Endothelial cell of umbilical vein (primary cell): ENCODE measurements at regions not wholly inside any gene's neighbourhood (a gene's known extent, or its start where the extent isn't known, plus 50 kb on each side); places are given as distances from the start of the nearest gene placed in this dataset.
"Not testable (repeated sequence)": the region's sequence is repeated elsewhere in the genome, so short reads cannot be mapped to it uniquely, and the experiment has no call there.

Experiments
- BruUV-seq: library from RNA; stranded (reverse); fragments of 400-500 nt; replicated peaks from 2 replicates; lab custom pipeline; 2021; lab: Mats Ljungman, UMichigan
- CTCF ChIA-PET: fragments of 300-600, 350-600 bp; sonication (Branson Sonifier 250); formaldehyde crosslinking; loops from one replicate; lab custom pipeline; 2021; ENCODE audit warnings: antibody characterized with exemption, inconsistent platforms; lab: Charles Lee
- POLR2A ChIA-PET: fragments of 300-600, 350-600 bp; sonication (Branson Sonifier 250); formaldehyde crosslinking; loops from one replicate; lab custom pipeline; 2021; ENCODE audit warnings: antibody characterized with exemption, inconsistent platforms; lab: Charles Lee
- DNase-seq: peaks from one replicate; pipeline ENCODE4 v3.0.0-alpha.2; 2011; ENCODE audit warnings: low read depth, low spot score
- FAIRE-seq: peaks from 2 replicates; lab custom pipeline; 2011; peaks lifted over from hg19 to GRCh38; lab: Jason Lieb, UNC
- H2AFZ ChIP-seq: 2 replicates; pipeline ENCODE4 v1.6.0; 2012; ENCODE audit warnings: low read depth, low read length, control low read depth, inconsistent platforms
- H3K27ac ChIP-seq: 2 replicates; pipeline ENCODE4 v1.5.1; 2011; ENCODE audit warnings: low read depth, mild to moderate bottlenecking, control low read depth, low read length, moderate library complexity; ENCODE audit not compliant: insufficient read depth
- H3K27me3 ChIP-seq, 2 experiments: 2 replicates each; pipeline versions ENCODE4 v1.6.0 to v1.6.1; 2011; ENCODE audit warnings: low read length in 2 of 2, mixed read lengths in 1 of 2; ENCODE audit not compliant: control insufficient read depth in 2 of 2, insufficient read depth in 2 of 2
- H3K36me3 ChIP-seq, 2 experiments: 2 replicates in 1 of 2; 3 replicates in 1 of 2; pipeline ENCODE4 v1.5.1; 2011; ENCODE audit warnings: low read length in 2 of 2, mild to moderate bottlenecking in 1 of 2, moderate library complexity in 1 of 2; ENCODE audit not compliant: control insufficient read depth in 2 of 2, insufficient read depth in 2 of 2; ENCODE audit errors: extremely low read depth in 1 of 2
- H3K4me1 ChIP-seq: 3 replicates; pipeline ENCODE4 v1.5.1; 2011; ENCODE audit warnings: mild to moderate bottlenecking, low read length; ENCODE audit not compliant: control insufficient read depth, insufficient read depth; ENCODE audit errors: extremely low read depth
- H3K4me2 ChIP-seq: 2 replicates; pipeline ENCODE4 v1.6.1; 2011; ENCODE audit warnings: low read length, control low read depth, mixed read lengths; ENCODE audit not compliant: insufficient read depth
- H3K4me3 ChIP-seq, 3 experiments: fragments of 200-600 bp in 1 of 3; sonication (generic), shearing (Covaris generic) in 1 of 3; replicated peaks in 1 of 3; 2 replicates each; pipeline ENCODE4 v1.5.1; 2011 to 2016; ENCODE audit warnings: control low read depth in 3 of 3, low read length in 3 of 3, mild to moderate bottlenecking in 2 of 3, inconsistent platforms in 1 of 3, low read depth in 1 of 3, moderate library complexity in 1 of 3; ENCODE audit not compliant: insufficient read depth in 1 of 3
- H3K79me2 ChIP-seq: 2 replicates; pipeline ENCODE4 v1.6.0; 2012; ENCODE audit warnings: low read length, inconsistent platforms; ENCODE audit not compliant: control insufficient read depth, insufficient read depth
- H3K9ac ChIP-seq: replicated peaks from 2 replicates; pipeline ENCODE3; 2011; ENCODE audit warnings: low read length, control low read depth; ENCODE audit not compliant: insufficient read depth; ENCODE audit errors: extremely low read depth
- H3K9me1 ChIP-seq: replicated peaks from 3 replicates; pipeline ENCODE4 v1.6.0; 2011; ENCODE audit warnings: mild to moderate bottlenecking, low read length; ENCODE audit not compliant: control insufficient read depth, insufficient read depth; ENCODE audit errors: extremely low read depth
- H3K9me3 ChIP-seq: replicated peaks from 2 replicates; pipeline ENCODE4 v1.5.1; 2012; ENCODE audit warnings: low read length, inconsistent platforms; ENCODE audit not compliant: control insufficient read depth, insufficient read depth
- H4K20me1 ChIP-seq: replicated peaks from 2 replicates; pipeline ENCODE3; 2011; ENCODE audit warnings: mild to moderate bottlenecking, low read length; ENCODE audit not compliant: control insufficient read depth, insufficient read depth; ENCODE audit errors: extremely low read depth
- dilution Hi-C: fragments of 300-500 bp; cut with MboI; formaldehyde crosslinking; loops from one replicate; pipeline ENCODE4 v1.15.0; 2019; ENCODE audit warnings: low sequenced_read_pairs; ENCODE audit not compliant: extremely low pct_ligation_motif_present
- intact Hi-C: fragments of 100-400 bp; cut with micrococcal nuclease; formaldehyde crosslinking; loops from one replicate; pipeline ENCODE4 v1.10.0; 2022

GRCh38 chr9:66269783-66270182 lies 532.8 kb downstream of the FOXD4L4 start:
- intact Hi-C loops, H3K79me2 ChIP-seq, H3K4me1 ChIP-seq, BruUV-seq, H3K4me2 ChIP-seq, H3K9ac ChIP-seq, CTCF ChIA-PET, H3K27me3 ChIP-seq, H3K9me3 ChIP-seq, H2AFZ ChIP-seq, H3K9me1 ChIP-seq, dilution Hi-C loops, H3K27ac ChIP-seq, FAIRE-seq, DNase-seq, POLR2A ChIA-PET, H3K36me3 ChIP-seq, H4K20me1 ChIP-seq: not testable (repeated sequence)
- H3K4me3 ChIP-seq: peak overlapping the region in 1 of 3 experiments; percentile 22

GRCh38 chr9:66278809-66279208 lies 541.9 kb downstream of the FOXD4L4 start:
- H2AFZ ChIP-seq, dilution Hi-C loops, H3K4me3 ChIP-seq, H3K4me1 ChIP-seq, DNase-seq, H3K9me3 ChIP-seq, POLR2A ChIA-PET, FAIRE-seq, H3K9me1 ChIP-seq, H3K36me3 ChIP-seq, CTCF ChIA-PET, H4K20me1 ChIP-seq, BruUV-seq, H3K9ac ChIP-seq, H3K79me2 ChIP-seq, H3K27ac ChIP-seq, H3K27me3 ChIP-seq, intact Hi-C loops, H3K4me2 ChIP-seq: not testable (repeated sequence)
